Fibroblast of peridontal ligament (primary cell): ENCODE measurements at regions not wholly inside any gene's neighbourhood (a gene's known extent, or its start where the extent isn't known, plus 50 kb on each side); places are given as distances from the start of the nearest gene placed in this dataset.
"Not testable (repeated sequence)": the region's sequence is repeated elsewhere in the genome, so short reads cannot be mapped to it uniquely, and the experiment has no call there.

ENCODE experiments used
- DNase-seq: peaks from one replicate; pipeline ENCODE4 v3.0.0-alpha.2; 2010; ENCODE audit errors: extremely low read depth

- DNase-seq = no peak
Observed at GRCh38 chr4:29276150-29276549, 1444.0 kb upstream of the PCDH7 start.

GRCh38 chr4:29277381-29277780, 1442.8 kb upstream of the PCDH7 start:
- DNase-seq = no peak

GRCh38 chr4:29278585-29278984, 1441.6 kb upstream of the PCDH7 start:
- no peak for DNase-seq

GRCh38 chr4:29289118-29289517, 1431.1 kb upstream of the PCDH7 start:
- no peak for DNase-seq

- no peak for DNase-seq
Observed at GRCh38 chr4:29295280-29295679, 1424.9 kb upstream of the PCDH7 start.

- DNase-seq = no peak
Observed at GRCh38 chr4:29304595-29304994, 1415.6 kb upstream of the PCDH7 start.

GRCh38 chr4:29307256-29307655, 1412.9 kb upstream of the PCDH7 start:
- no peak for DNase-seq

- no peak for DNase-seq
Observed at GRCh38 chr4:29307755-29308154, 1412.4 kb upstream of the PCDH7 start.

GRCh38 chr4:29309050-29309449, 1411.1 kb upstream of the PCDH7 start:
- DNase-seq = no peak

- DNase-seq = no peak
Observed at GRCh38 chr4:29310252-29310651, 1409.9 kb upstream of the PCDH7 start.

GRCh38 chr4:29311247-29311646, 1408.9 kb upstream of the PCDH7 start:
- DNase-seq = no peak

GRCh38 chr4:29319663-29320340, 1400.4 kb upstream of the PCDH7 start:
- no peak for DNase-seq

GRCh38 chr4:29320947-29321620, 1399.1 kb upstream of the PCDH7 start:
- no peak for DNase-seq

- DNase-seq = no peak
Observed at GRCh38 chr4:29326004-29326403, 1394.2 kb upstream of the PCDH7 start.

- no peak for DNase-seq
Observed at GRCh38 chr4:29326816-29327215, 1393.4 kb upstream of the PCDH7 start.

GRCh38 chr4:29336861-29337260, 1383.3 kb upstream of the PCDH7 start:
- DNase-seq = no peak

GRCh38 chr4:29372971-29373370, 1347.2 kb upstream of the PCDH7 start:
- DNase-seq = no peak

- DNase-seq = no peak
Observed at GRCh38 chr4:29375716-29376115, 1344.5 kb upstream of the PCDH7 start.

- not testable (repeated sequence) for DNase-seq
Observed at GRCh38 chr4:29378237-29378636, 1341.9 kb upstream of the PCDH7 start.

GRCh38 chr4:29390921-29391320, 1329.2 kb upstream of the PCDH7 start:
- no peak for DNase-seq

- DNase-seq = no peak
Observed at GRCh38 chr4:29405116-29405515, 1315.1 kb upstream of the PCDH7 start.

- DNase-seq = no peak
Observed at GRCh38 chr4:29415771-29416170, 1304.4 kb upstream of the PCDH7 start.

GRCh38 chr4:29423836-29424721, 1296.1 kb upstream of the PCDH7 start:
- no peak for DNase-seq
